NCI-H345 (cell line): ENCODE measurements at regions not wholly inside any gene's neighbourhood (a gene's known extent, or its start where the extent isn't known, plus 50 kb on each side); places are given as distances from the start of the nearest gene placed in this dataset.
A peak's percentile ranks its signal among the peaks of the same experiment; 100 is the strongest.
"Not testable (repeated sequence)": the region's sequence is repeated elsewhere in the genome, so short reads cannot be mapped to it uniquely, and the experiment has no call there.

Experiments
- DNase-seq: peaks from one replicate; lab custom pipeline; 2025; lab: John Stamatoyannopoulos, UW

DNA sequence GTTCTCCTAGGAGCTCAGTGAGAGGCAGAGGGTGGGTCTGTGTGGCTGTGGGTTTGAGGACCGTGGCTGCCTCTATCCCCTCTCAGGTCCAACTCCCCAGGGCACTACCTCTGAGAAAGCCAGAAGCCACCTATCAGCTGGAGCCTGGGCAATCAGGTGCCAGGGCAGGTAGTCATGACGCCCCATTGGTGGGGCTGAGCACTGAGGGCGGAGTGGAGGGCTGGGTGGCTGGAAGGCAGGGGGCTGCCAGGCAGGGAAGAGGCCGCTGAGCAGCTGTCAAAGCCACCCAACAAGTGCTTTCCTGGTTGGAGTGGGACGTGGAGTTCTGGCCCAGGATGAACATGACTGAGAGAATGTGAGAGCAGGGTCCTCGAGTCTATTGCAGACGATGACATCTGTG lies 164.9 kb upstream of the AJAP1 start:
- no peak for DNase-seq

DNA sequence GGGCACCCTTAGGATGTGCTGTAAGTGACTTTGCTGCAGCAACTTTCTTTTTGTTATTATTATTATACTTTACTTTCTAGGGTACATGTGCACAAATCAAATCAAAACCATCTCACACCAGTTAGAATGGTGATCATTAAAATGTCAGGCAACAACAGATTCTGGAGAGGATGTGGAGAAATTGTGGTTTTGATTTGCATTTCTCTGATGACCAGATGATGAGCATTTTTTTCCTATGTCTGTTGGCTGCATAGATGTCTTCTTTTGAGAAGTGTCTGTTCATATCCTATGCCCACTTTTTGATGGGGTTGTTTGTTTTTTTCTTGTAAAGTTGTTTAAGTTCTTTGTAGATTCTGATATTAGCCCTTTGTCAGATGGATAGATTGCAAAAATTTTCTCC lies 164.4 kb upstream of the AJAP1 start:
- DNase-seq = not testable (repeated sequence)

DNA sequence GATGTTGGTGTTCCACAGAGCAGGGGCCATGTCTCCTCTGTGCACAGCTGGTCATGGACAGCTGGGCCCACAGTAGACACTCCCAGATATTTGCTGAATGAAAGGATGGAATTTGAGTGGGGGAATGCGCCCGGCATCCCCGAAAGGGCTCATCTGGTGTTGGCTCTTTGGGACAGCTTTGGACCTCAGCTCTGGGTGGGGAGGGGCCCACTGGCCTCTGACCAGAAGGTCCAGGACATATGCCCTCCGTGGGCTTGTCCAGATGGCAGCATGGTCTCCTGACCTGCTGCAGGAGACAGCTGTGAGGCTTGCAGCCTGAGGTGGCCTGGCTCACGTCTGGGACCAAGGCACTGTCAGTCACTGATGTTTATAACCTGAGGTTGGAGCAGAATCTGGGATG lies 160.4 kb upstream of the AJAP1 start:
- DNase-seq = no peak

DNA sequence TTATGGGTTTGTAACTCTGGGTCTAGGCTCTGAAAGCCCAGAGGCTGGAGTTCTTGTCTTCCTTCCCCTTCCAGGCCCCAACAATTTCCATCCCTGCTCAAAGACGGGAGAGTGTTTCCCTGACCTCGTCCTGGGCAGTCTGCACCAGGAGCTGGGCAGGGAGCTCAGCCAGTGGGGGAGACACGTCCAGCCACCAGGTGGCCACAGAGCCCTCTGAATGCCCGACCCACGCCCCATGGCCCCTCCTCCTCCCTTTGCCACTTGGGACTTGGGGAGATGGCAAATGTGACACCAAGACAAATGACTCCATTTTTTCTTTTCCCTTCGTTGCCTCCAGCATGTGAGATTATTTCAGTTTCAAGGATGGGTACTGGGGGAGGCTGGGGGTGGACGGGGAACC lies 159.9 kb upstream of the AJAP1 start:
- peak; percentile 14 for DNase-seq

DNA sequence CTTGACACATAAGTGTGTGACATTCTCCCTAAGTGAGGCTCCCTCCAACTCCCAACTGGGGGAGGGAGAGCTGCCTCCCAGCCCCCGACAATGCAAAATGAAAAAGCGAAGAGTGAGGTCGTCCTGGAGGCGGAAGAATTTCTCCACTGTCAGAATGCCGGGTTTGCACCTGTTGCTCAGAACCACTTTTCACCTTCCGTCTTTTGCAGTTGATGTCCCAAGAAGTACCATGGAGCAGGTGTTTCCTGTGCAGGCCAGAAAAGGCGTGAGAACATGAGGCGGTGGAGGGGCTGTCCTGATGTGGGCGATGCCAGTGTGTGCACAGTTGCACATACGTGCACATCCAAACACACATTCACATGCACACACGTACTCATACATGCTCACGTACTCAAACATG lies 158.6 kb upstream of the AJAP1 start:
- no peak for DNase-seq

DNA sequence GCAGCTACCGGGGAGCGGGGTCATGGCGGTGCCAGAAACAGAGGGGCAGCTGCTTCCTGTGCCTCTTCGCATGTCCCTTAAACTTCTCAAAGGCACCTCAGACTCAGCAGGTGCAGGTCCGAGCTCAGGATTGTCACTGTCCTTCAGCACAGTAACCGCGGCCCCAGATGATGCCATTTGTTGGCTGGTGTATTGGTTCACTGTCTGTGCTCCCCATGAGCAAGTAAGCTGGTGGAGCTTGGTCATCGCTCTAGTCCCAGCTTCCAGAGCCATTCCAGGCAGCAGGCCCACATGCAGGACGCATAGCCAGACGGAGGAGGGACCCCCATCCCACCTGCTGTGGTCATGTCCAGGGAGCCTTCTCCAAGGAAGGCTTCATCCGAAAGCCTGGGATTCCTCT lies 154.0 kb upstream of the AJAP1 start:
- DNase-seq = no peak

DNA sequence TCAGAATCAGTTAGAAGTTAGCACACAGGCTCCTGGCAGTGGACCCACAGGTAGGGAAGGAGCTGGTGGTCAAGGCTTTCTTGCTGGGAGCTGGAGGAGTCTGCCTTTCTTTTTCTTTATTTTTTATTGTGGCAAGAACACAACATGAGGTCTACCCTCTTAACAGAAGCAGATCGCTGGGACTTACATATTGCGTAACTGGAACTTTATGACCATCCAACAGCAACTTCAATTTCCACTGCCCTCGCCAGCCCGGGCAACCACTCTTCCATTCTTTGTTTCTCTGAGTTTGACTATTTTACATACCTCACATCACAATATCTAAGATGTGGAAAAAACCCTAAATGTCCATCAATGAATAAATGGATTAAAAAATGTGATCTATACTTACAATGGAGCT lies 147.8 kb upstream of the AJAP1 start:
- DNase-seq = no peak

DNA sequence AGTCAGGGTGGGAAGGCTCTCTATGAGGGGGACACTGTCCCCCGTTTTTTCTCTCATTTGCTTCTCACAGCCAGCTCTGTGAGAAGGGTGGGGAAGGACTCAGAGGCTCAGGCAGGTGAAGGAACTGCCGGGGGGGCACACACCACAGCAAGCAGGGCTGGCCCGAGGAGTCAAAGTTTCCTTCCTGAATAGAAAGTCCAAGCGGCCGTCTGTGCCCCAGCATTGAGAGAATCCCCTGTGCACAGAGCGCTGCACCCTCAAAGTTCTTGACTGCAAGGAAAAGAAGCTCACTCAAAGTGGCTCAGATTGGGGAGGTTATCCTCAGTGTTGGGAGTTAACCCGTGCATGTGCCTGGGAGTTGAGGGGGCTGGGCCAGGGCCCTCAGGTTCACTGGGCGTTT lies 145.2 kb upstream of the AJAP1 start:
- DNase-seq = no peak

DNA sequence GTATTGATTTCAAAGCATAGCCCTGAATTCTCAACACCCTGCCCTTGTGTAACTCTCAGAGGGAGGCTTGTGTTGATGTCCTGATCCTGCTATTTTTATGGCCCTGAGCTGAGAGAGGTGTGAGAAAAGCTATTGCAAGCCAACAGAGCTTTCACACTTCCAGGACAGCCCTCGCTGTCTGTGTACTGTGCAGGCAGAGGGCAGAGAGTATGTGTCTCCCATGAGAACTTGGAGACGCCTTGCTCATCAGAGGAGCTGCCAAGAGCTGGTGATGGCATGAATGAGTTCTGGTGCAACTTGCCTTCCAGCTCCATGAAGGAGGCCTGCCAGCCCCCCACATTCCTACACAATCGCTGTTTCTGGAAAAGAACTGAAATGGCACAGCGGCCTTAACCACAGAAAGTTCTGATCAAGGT lies 144.1 kb upstream of the AJAP1 start:
- DNase-seq = no peak

DNA sequence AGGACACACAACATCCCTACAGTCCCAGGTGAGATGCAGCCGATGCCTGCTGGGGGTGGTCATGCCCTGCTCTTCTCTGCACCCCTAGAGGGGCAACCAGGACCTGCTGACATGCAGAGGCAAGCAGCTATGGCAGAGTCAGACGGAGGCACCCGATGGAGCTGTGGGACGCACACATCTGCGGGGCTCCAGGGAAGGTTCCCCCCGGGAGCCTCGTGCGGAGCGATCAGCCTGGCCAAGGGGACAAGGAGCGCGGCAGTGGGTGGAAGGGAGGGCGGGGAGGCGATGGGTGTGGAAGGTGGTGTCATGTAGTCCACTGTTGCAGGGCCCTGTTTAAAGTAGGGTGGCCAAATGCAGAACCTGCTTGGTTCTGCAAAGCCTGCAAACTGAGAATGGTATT lies 143.0 kb upstream of the AJAP1 start:
- DNase-seq = no peak

DNA sequence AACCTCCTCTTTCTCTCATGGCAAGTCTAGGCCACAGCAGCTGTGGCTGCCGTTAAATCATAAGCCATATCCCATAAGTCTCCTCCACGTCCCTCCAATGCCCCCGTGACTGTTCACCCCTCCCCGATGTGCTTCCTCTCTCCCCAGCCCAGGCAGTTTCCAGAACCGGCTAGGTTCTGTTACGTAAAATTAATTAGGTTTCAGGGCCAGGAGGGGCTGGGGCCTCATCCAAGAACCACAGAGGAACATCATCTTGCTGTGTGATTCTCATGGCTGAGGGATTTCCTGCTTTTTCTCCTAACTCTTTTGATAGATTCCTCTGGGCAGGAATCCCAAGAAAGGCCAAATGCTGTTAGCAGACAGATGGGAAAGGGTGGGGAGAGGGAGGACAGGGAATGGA lies 141.8 kb upstream of the AJAP1 start:
- DNase-seq = no peak

DNA sequence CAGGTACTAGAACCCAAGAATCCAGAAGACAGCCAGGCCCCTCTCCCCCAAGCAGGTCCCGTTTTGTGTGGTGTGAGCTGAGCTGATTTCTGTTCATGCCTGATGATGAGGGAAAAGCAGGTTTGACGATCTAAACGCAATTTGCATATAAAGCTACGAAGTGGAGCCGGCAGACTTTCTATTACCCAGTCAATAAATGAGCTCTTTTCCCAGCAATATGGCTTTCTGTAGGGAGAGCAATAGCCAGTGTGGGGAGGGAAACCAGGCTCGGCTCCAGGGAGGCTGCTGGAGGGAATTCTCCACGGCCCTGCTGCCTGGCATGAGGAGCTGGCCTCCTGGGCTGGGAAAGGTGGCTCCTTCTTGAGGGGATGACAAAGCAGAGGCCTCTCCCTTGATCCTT lies 140.7 kb upstream of the AJAP1 start:
- no peak for DNase-seq

DNA sequence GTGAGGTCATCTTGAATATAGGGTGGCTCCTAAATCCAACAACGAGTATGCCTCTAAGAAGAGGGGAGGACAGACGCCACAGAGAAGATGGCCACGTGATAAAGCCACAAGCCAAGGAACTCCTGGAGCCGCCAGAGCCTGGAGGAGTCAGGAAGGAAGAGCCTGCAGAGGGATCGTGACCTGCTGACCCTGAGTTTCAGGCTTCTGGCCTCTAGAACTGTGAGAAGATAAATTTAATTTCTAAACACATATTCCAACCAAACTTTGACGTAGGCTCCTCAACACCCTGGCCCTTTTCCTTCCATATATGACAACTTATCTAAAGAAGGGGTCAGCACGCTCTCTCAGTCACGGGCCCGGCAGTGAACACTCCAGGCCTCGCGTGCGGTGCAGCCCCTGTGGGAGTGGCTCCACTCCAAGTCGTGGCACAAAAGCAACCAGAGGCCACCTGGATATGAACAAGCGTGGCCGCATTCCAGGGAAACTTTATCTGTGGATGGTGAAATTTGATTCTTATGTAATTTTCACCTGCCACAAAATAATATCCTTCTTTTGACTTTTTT lies 138.6 kb upstream of the AJAP1 start:
- DNase-seq = no peak

DNA sequence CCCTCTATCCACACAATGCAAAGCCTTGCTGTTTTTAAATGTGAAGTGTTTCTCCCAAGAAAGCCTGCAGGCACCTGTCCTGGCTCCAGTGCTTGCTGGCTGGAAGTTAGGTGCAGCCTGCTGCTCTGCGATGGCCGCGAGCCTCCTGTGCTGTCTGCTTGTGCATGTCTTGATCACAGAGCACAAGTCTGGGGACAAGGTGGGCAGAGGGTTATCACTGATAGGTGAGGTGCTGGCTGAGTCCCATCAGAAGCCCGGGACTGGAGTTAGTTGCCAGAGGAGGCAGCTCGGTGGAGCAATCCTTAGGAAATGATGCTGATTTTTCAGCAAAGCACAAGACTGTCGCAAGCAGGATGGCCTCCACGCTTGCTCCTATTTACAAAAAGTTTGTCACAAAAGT lies 137.8 kb upstream of the AJAP1 start:
- DNase-seq = no peak

DNA sequence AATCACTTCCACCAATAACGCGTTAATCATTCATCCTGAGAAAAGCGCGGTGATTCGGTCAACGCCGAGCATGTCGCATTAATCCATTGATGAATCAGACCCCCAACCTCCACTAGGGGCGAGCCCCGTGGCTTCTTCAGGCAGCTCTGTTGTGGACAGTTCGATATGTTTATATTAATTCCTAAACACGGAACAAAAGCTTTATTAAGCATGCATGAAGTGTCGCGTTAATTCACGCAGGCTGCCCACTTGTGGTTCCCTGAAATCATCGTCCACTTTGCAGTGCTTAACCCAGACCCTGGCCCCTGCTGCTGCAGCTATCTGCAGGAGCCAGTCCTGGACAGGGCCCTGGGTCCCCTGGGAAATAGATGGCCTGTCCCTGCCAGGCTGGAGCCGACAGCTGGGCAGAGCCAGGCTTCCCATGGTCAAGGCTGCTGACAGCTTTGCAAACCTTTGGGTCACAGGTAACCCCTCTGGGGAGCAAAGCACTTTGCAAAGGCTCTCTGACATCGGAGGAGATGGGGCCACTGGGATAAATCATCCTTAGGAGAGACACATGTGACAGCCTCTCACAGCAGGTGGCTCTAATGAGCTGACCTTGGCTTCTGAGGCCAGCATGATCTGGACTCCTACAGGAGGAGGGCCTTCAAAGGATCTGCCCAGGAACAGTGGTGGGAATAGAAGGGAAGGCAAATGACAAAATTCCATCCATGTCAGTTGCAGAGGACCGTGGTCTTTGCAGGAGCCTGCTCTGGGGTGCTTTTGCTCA lies 137.0 kb upstream of the AJAP1 start:
- DNase-seq = no peak

DNA sequence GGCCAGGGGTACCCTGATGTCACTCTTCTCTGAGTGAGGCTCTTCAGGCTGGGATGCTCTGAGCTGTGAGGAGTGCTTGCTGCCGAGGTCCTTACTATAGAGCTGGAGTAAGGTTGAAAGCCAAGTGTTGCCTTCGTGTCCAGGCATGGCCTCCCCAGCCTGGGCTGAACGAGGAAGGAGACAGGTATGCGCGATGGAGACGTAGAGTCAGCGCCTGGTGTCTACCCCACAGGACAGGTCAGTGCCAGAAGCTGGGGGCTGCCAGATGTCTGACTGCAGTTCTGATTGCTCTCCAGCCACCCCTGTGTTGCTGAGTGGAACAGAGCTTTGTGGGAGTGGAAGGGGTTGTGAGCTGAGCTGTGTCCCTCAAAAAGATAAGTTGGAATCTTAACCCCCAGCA lies 135.8 kb upstream of the AJAP1 start:
- no peak for DNase-seq

DNA sequence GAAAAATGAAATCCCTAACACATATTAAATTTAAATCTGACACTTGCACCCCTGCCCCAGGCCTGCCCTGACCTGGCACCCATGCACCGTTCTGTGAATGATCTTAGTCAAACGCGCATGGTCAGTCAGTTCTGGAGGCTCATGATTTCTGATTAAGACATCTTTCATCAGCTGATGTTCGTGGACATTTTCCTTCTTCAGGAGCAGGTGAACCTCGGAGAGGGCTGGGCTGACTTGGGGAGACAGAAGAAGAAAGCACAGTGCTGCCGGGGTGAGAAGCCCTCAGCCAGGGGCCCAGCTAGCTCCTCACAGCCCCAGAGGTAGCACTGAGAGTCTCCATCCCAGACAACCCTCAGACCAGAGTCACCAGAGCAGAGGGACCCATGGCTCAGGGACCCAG lies 134.5 kb upstream of the AJAP1 start:
- no peak for DNase-seq

DNA sequence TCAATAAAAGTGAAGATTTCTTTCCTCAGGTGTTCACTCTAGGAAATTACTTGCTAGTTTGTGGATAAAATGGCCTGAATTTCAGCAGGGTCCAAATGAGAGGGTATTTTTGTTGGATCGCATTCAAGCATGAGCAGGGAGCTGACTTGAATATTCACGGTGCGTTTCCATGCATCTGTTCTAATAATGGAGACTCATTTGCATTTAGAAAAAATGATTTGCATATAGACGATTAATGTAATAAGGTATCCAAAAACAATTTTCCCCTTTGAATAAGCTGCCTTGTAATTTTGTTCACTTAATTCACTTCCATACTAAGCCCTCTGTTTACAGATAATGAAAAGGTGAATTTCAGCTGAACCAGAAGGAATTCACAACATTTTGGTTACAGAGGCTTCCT lies 130.9 kb upstream of the AJAP1 start:
- DNase-seq = no peak

DNA sequence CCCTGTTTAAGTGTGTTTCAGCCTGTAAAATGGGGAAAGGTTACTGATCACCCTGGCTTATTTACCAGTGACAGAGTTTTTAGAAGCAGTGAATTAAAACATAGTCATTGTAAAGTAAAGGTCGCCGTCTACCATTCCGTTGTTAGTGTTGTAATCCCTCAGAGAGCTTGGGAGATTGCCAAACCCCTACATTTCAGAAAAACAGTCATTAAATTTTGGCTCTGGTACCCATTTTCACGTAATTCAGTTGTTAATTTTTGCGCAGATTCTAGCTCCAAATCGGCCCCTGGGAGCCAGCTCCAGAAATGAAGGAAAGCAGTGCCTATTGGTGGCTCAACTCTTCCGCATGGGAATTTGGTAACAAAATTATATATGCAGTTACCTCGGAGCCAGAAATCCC lies 127.7 kb upstream of the AJAP1 start:
- no peak for DNase-seq

DNA sequence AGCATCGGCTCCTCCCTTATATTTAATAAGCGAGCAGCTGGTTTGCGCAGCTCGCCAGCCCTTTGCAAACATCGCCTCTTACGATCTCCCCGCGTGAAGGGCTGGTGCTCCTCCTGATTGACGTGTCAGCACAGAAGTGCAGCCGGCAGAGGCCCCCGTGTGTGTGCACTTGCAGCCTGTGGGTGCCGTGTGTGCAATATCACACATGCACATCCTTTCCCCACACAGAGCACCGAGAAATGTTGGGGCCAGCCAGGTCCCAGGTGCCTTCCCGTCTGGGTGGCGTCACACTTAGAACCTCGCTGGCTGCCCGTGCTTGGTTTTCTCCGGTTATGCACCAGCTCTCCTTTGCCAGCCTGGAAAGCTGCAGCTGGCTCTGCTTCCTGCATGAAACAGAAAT lies 126.6 kb upstream of the AJAP1 start:
- DNase-seq = peak; percentile 88

DNA sequence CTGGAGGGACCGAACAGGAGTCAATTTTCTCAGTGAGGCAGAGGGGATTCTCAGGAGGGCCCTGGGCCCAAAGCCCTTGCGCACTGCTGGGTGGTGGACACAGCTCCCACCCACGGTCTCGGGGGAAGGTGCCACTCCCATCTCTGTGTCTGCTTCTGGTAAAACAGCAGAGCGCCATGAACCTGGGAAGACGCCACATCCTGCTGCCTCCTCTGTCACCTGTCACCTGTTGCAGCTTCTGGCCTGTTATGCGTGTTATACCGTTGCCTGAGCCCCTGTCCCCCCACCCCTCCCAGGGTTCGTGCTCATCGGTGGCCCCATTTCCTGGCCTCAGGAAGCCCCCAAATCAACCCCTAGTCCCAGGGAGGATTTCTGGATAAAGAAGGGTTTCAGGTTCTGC lies 125.8 kb upstream of the AJAP1 start:
- no peak for DNase-seq

DNA sequence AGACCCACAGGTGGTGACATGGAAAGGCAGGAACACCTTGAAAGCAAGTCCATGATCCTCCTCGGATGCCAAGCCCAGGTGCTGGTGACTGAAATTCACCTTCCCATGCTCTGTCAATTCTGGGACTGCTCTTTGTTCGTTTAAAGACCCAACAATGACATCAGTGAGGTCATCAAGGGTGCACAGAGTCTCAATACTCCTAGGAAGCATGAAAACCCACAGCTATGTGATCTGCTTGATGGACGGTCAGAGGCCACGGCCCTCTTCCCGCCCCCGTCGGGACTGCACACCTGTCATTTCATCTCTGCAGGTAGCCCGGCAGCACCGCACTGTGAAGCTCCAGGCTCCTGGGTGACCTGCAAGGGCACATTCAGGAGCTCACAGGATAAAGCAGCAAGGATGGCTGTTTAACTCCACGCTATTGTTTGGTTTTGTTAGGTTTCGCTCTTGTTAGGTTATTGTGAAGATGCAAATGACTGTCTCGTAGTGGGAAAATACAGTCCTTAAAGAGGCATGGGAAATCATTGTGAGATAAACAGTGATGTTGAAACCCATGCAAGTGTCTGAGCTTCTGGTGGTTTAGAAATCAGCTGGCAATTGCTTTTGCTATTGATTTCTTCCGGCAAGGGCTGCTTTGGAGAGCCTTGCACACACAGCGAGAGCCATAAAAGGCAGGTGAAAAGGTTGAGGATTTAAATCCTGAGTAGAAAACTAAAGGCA lies 124.8 kb upstream of the AJAP1 start:
- DNase-seq = peak; percentile 87

DNA sequence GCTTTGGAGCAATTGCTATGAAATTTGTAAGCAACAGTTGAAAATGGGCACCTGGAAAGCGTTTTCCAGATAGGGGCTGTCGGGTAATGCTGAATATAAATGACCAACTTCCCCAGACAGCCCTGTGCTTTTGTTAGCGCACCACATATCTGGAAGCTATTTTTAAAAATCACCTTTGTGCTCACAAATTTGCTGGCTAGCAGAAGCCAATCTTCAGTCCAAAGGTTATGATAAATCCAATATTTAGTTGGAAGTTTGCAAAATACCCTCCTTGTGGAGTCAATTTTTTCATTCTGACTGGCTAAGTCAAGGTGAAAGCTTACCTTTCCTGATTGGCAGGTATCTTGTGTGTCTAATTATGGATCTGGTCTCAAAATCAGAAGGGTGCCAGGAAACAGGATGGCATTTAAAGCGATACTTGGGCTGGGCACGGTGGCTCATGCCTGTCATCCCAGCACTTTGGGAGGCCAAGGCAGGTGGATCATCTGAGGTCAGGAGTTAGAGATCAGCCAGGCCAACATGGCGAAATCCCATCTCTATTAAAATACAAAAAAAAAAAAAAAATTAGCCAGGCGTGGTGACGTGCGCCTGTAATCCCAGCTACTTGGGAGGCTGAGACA lies 124.1 kb upstream of the AJAP1 start:
- no peak for DNase-seq
